ENCODE measurements at regions not wholly inside any gene's neighbourhood (a gene's known extent, or its start where the extent isn't known, plus 50 kb on each side); places are given as distances from the start of the nearest gene placed in this dataset.

DNA sequence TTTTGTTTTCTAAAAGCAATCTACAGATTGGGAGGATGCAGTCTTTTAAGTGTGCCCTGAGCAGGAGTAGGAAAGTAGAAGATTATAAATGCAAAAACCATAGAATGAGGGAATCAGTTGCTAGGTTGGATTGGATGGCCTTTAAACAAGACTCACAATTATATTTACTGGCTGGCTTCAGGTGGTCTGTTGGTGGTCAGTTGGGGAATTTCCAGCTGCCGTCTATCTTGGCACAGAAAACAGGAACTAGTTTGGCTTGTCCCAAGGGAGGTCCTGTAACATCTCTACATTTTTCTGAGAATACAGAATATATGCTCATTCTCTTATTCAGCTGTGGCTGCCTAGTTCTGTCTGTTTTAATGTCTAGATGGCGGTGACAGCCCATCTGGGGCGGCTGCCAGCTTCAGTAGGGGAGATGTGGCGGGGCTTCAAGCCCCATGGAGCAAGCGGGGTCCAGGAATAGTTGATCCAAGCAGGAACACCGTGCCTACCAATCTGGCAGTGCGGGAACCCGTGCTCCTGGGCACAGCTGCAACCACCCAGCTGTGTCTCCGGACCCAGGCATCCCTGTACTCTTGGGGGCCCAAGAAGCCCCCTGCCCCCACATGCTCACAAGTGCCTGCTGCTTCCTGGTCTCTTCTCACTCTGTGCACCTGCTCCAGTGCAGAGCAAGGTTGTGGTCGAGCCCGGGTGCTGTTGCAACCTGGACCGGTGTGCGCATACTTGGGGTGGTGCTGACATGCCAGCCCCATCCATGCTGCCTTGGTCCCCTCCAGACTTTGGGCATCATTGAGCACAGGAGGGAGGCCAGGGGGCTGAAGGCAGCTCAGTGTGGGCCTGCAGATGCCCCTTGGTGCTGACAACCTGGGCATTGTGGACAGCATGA is 1182.6 kb downstream of the AMY1C start:
- Histone ChIP-seq H3K9me3 (ENCODE audit: low read depth) (no peaks in the 10 kb centered on the region), H3K4me2 (no peak overlapping the region), H2AFZ (no peak overlapping the region), H3K79me2 (no peaks in the 10 kb centered on the region), H3K4me1 (ENCODE audit: insufficient read depth) (no peaks in the 10 kb centered on the region), H3K9me2 (replicated peaks; ENCODE audit: insufficient read depth) (no peaks in the 10 kb centered on the region), H3K4me3 (no peak overlapping the region), H3K27ac (no peak overlapping the region), H3K27me3 (no peaks in the 10 kb centered on the region), H4K20me1 (ENCODE audit: insufficient read depth, poor library complexity, severe bottlenecking) (no peaks in the 10 kb centered on the region), H3K36me3 (replicated peaks; ENCODE audit: insufficient read depth, low read depth) (no peaks in the 10 kb centered on the region)
- 93% methylated on average over 13 of the region's 13 CpGs for WGBS (ENCODE audit: low lambda C conversion rate, missing lambda C conversion rate)
- no peak for TF ChIP-seq EZH2phosphoT487 (IDR thresholded peaks at IDR 0.05; ENCODE audit: low read depth, severe bottlenecking, unreplicated experiment)
- TF ChIP-seq, protein P1, sequence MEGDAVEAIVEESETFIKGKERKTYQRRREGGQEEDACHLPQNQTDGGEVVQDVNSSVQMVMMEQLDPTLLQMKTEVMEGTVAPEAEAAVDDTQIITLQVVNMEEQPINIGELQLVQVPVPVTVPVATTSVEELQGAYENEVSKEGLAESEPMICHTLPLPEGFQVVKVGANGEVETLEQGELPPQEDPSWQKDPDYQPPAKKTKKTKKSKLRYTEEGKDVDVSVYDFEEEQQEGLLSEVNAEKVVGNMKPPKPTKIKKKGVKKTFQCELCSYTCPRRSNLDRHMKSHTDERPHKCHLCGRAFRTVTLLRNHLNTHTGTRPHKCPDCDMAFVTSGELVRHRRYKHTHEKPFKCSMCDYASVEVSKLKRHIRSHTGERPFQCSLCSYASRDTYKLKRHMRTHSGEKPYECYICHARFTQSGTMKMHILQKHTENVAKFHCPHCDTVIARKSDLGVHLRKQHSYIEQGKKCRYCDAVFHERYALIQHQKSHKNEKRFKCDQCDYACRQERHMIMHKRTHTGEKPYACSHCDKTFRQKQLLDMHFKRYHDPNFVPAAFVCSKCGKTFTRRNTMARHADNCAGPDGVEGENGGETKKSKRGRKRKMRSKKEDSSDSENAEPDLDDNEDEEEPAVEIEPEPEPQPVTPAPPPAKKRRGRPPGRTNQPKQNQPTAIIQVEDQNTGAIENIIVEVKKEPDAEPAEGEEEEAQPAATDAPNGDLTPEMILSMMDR (IDR thresholded peaks at IDR 0.05; ENCODE audit: poor library complexity) = no peak
- no peak for DNase-seq (ENCODE audit: low spot score)

- no peaks in the 10 kb centered on the region for H3K36me3 ChIP-seq (replicated peaks; ENCODE audit: insufficient read depth, low read depth)
- no peaks in the 10 kb centered on the region for H3K4me1 ChIP-seq (ENCODE audit: insufficient read depth)
- WGBS (ENCODE audit: low lambda C conversion rate, missing lambda C conversion rate) = 90% methylated on average over 14 of the region's 14 CpGs
- H3K4me2 ChIP-seq = no peak overlapping the region
- no peaks in the 10 kb centered on the region for H3K9me3 ChIP-seq (ENCODE audit: low read depth)
- DNase-seq (ENCODE audit: low spot score) = no peak
- no peaks in the 10 kb centered on the region for H3K27me3 ChIP-seq
- H3K79me2 ChIP-seq = no peaks in the 10 kb centered on the region
- TF ChIP-seq EZH2 (IDR thresholded peaks at IDR 0.05; ENCODE audit: borderline replicate concordance) (no peak), EZH2phosphoT487 (IDR thresholded peaks at IDR 0.05; ENCODE audit: low read depth, severe bottlenecking, unreplicated experiment) (no peak)
- H4K20me1 ChIP-seq (ENCODE audit: insufficient read depth, poor library complexity, severe bottlenecking) = no peaks in the 10 kb centered on the region
- H2AFZ ChIP-seq = no peak overlapping the region
- H3K27ac ChIP-seq = no peak overlapping the region
- H3K4me3 ChIP-seq = no peak overlapping the region
- no peaks in the 10 kb centered on the region for H3K9me2 ChIP-seq (replicated peaks; ENCODE audit: insufficient read depth)
Measured at GRCh38 chr1:104932949-104933679, 1183.4 kb downstream of the AMY1C start.

DNA sequence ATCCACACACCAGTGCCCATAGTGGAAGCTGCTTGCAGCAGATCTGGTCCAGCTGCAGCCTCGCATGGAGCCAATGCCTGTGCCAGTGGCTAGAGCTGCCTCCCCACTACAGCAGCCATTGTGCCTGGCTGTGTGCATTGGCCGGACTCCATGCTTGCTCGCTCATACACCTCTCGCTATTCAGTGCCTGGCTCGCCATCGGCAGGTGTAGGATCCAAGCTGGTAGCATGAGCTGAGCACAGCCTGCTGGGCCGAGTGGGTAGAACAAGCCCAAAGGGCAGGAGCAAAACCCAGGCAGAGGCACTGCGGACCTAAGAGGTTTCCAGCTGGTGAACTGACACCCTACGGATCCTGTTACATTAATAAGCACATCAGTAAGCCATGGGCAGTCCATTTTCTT is 1184.1 kb downstream of the AMY1C start:
- H3K36me3 ChIP-seq (replicated peaks; ENCODE audit: insufficient read depth, low read depth) = no peaks in the 10 kb centered on the region
- H3K4me2 ChIP-seq = no peak overlapping the region
- no peaks in the 10 kb centered on the region for H3K9me3 ChIP-seq (ENCODE audit: low read depth)
- H3K9me2 ChIP-seq (replicated peaks; ENCODE audit: insufficient read depth) = no peaks in the 10 kb centered on the region
- no peaks in the 10 kb centered on the region for H3K4me1 ChIP-seq (ENCODE audit: insufficient read depth)
- H4K20me1 ChIP-seq (ENCODE audit: insufficient read depth, poor library complexity, severe bottlenecking) = no peaks in the 10 kb centered on the region
- no peak for DNase-seq (ENCODE audit: low spot score)
- no peak overlapping the region for H3K27ac ChIP-seq
- no peak overlapping the region for H3K4me3 ChIP-seq
- H2AFZ ChIP-seq = no peak overlapping the region
- WGBS (ENCODE audit: low lambda C conversion rate, missing lambda C conversion rate) = 93% methylated on average over 9 of the region's 9 CpGs
- TF ChIP-seq, protein P1 (IDR thresholded peaks at IDR 0.05; ENCODE audit: poor library complexity) = no peak
- TF ChIP-seq EZH2 (IDR thresholded peaks at IDR 0.05; ENCODE audit: borderline replicate concordance) = no peak
- TF ChIP-seq EZH2phosphoT487 (IDR thresholded peaks at IDR 0.05; ENCODE audit: low read depth, severe bottlenecking, unreplicated experiment) = no peak
- H3K79me2 ChIP-seq = no peaks in the 10 kb centered on the region
- no peaks in the 10 kb centered on the region for H3K27me3 ChIP-seq

GRCh38 chr1:104945406-104945805 is 1195.7 kb downstream of the AMY1C start:
- H3K9me3 ChIP-seq (ENCODE audit: low read depth) = no peaks in the 10 kb centered on the region
- WGBS (ENCODE audit: low lambda C conversion rate, missing lambda C conversion rate) = 47% methylated on average over 2 of the region's 2 CpGs
- no peak overlapping the region for H3K4me3 ChIP-seq
- H4K20me1 ChIP-seq (ENCODE audit: insufficient read depth, poor library complexity, severe bottlenecking) = no peaks in the 10 kb centered on the region
- no peaks in the 10 kb centered on the region for H3K4me1 ChIP-seq (ENCODE audit: insufficient read depth)
- H2AFZ ChIP-seq = no peak overlapping the region
- H3K27ac ChIP-seq = no peak overlapping the region
- no peaks in the 10 kb centered on the region for H3K79me2 ChIP-seq
- no peaks in the 10 kb centered on the region for H3K27me3 ChIP-seq
- no peaks in the 10 kb centered on the region for H3K36me3 ChIP-seq (replicated peaks; ENCODE audit: insufficient read depth, low read depth)
- no peak for DNase-seq (ENCODE audit: low spot score)
- H3K9me2 ChIP-seq (replicated peaks; ENCODE audit: insufficient read depth) = no peaks in the 10 kb centered on the region
- H3K4me2 ChIP-seq = no peak overlapping the region
- TF ChIP-seq EZH2phosphoT487 (IDR thresholded peaks at IDR 0.05; ENCODE audit: low read depth, severe bottlenecking, unreplicated experiment) (no peak), EZH2 (IDR thresholded peaks at IDR 0.05; ENCODE audit: borderline replicate concordance) (no peak)
- TF ChIP-seq, protein P1 (IDR thresholded peaks at IDR 0.05; ENCODE audit: poor library complexity) = no peak
